B cell (primary cell): ENCODE measurements at regions not wholly inside any gene's neighbourhood (a gene's known extent, or its start where the extent isn't known, plus 50 kb on each side); places are given as distances from the start of the nearest gene placed in this dataset.

Source experiments
- ATAC-seq: fragments of 200-7000 bp; cut with Tn5 transposase; one replicate; pipeline ENCODE4 v1.10.0; 2021; ENCODE audit warnings: low read depth, mild to moderate bottlenecking, moderate number of reproducible peaks, moderate library complexity
- CTCF ChIA-PET: fragments of 350-600 bp; sonication (Branson Sonifier 250); formaldehyde crosslinking; loops from one replicate; lab custom pipeline; 2021; ENCODE audit warnings: antibody characterized with exemption, inconsistent platforms; lab: Charles Lee
- POLR2A ChIA-PET: fragments of 350-600 bp; sonication (Branson Sonifier 250); formaldehyde crosslinking; loops from one replicate; lab custom pipeline; 2021; ENCODE audit warnings: antibody characterized with exemption; lab: Charles Lee
- DNase-seq: peaks from one replicate; pipeline ENCODE4 v3.0.0; 2013
- H2AFZ ChIP-seq: 2 replicates; pipeline ENCODE4 v1.6.1; 2012; ENCODE audit warnings: mild to moderate bottlenecking, low read depth, low read length; ENCODE audit not compliant: insufficient read depth, poor library complexity, severe bottlenecking
- H3K27ac ChIP-seq, 2 donors: 1 replicate in 1 of 2; 2 replicates in 1 of 2; pipeline ENCODE4 v1.5.1; 2012 to 2013; ENCODE audit warnings: low read length in 2 of 2, mild to moderate bottlenecking in 2 of 2, moderate library complexity in 1 of 2
- H3K27me3 ChIP-seq, 4 experiments: fragments of 200-600 bp in 1 of 4; sonication (generic) in 1 of 4; replicated peaks in 1 of 4; 1 replicate in 2 of 4; 2 replicates in 2 of 4; pipeline versions ENCODE4 v1.6.1 to v1.7.0; 2013 to 2016; ENCODE audit warnings: low read length in 3 of 4, mild to moderate bottlenecking in 2 of 4, mixed read lengths in 1 of 4, moderate library complexity in 1 of 4; ENCODE audit not compliant: insufficient read depth in 4 of 4, control insufficient read depth in 3 of 4; ENCODE audit errors: control extremely low read depth in 1 of 4
- H3K36me3 ChIP-seq, 2 experiments: replicated peaks in 1 of 2; 1 replicate in 1 of 2; 2 replicates in 1 of 2; pipeline versions ENCODE4 v1.6.1 to v1.7.1; 2013; ENCODE audit warnings: low read length in 1 of 2; ENCODE audit not compliant: insufficient read depth in 2 of 2, control insufficient read depth in 1 of 2; ENCODE audit errors: control extremely low read depth in 1 of 2, extremely low read depth in 1 of 2
- H3K4me1 ChIP-seq, 2 donors: fragments of 200-600 bp in 1 of 2; sonication (generic) in 1 of 2; 1 replicate in 1 of 2; 2 replicates in 1 of 2; pipeline versions ENCODE4 v1.5.1 to v1.6.1; 2013 to 2017; ENCODE audit warnings: low read length in 2 of 2; ENCODE audit not compliant: control insufficient read depth in 2 of 2, insufficient read depth in 2 of 2
- H3K4me2 ChIP-seq: replicated peaks from 2 replicates; pipeline ENCODE3; 2012; ENCODE audit warnings: mild to moderate bottlenecking, low read depth, low read length; ENCODE audit not compliant: poor library complexity, severe bottlenecking
- H3K4me3 ChIP-seq, 5 experiments: fragments of 200-600 bp in 1 of 5; sonication (generic) in 1 of 5; 1 replicate in 3 of 5; 2 replicates in 2 of 5; pipeline versions ENCODE4 v1.5.1 to v1.7.0; 2011 to 2016; ENCODE audit warnings: low read length in 4 of 5, mild to moderate bottlenecking in 4 of 5, low read depth in 2 of 5, control low read depth in 1 of 5, moderate library complexity in 1 of 5; ENCODE audit not compliant: insufficient read depth in 1 of 5; ENCODE audit errors: control extremely low read depth in 1 of 5, extremely low read depth in 1 of 5
- H3K79me2 ChIP-seq: fragments of 200-600 bp; sonication (generic); one replicate; pipeline ENCODE4 v1.6.0; 2016; ENCODE audit warnings: low read length; ENCODE audit not compliant: control insufficient read depth, insufficient read depth
- H3K9ac ChIP-seq: fragments of 200-600 bp; sonication (generic); 2 replicates; pipeline ENCODE4 v1.6.1; 2017; ENCODE audit warnings: mild to moderate bottlenecking, low read length, moderate library complexity
- H3K9me3 ChIP-seq, 3 donors: one replicate each; pipeline versions ENCODE4 v1.6.1 to v1.7.1; 2013; ENCODE audit warnings: low read length in 2 of 3; ENCODE audit not compliant: control insufficient read depth in 2 of 3, insufficient read depth in 1 of 3; ENCODE audit errors: control extremely low read depth in 1 of 3
- H4K20me1 ChIP-seq: 2 replicates; pipeline ENCODE4 v1.6.0; 2012; ENCODE audit warnings: mild to moderate bottlenecking, low read length; ENCODE audit not compliant: insufficient read depth, control insufficient read depth, poor library complexity, severe bottlenecking
- H3K27ac Mint-ChIP-seq: one replicate; pipeline ENCODE4 v1.8.0; 2021; ENCODE audit warnings: mixed read lengths
- H3K27me3 Mint-ChIP-seq: one replicate; pipeline ENCODE4 v1.8.0; 2021; ENCODE audit warnings: mixed read lengths
- H3K4me1 Mint-ChIP-seq: one replicate; pipeline ENCODE4 v1.8.0; 2021; ENCODE audit warnings: mixed read lengths
- H3K4me3 Mint-ChIP-seq: one replicate; pipeline ENCODE4 v1.8.0; 2021; ENCODE audit warnings: mixed read lengths
- H3K9me3 Mint-ChIP-seq: one replicate; pipeline ENCODE4 v1.8.0; 2022; ENCODE audit warnings: mixed read lengths; ENCODE audit not compliant: insufficient read depth
- EZH2 ChIP-seq: IDR thresholded peaks from 2 replicates; pipeline ENCODE4 v1.6.1; 2012; ENCODE audit warnings: borderline replicate concordance, low read depth, mild to moderate bottlenecking, moderate library complexity, low read length; ENCODE audit not compliant: insufficient read depth, poor library complexity, severe bottlenecking
- WGBS: methylation state at CpG from one replicate; pipeline ENCODE4 v1.1.5; 2013; ENCODE audit warnings: missing lambda C conversion rate; ENCODE audit not compliant: insufficient coverage; 5-methylcytosine and 5-hydroxymethylcytosine counted together
- intact Hi-C: fragments of 100-400 bp; cut with micrococcal nuclease; formaldehyde crosslinking; loops from one replicate; pipeline ENCODE4 v1.10.0; 2022
- TF ChIP-seq, protein P1 (sequence below): fragments of 200-600 bp; IDR thresholded peaks from one replicate; pipeline ENCODE4 v1.8.0; 2022; ENCODE audit warnings: antibody characterized with exemption, mild to moderate bottlenecking

GRCh38 chr21:16587681-16588375 is 858.0 kb downstream of the USP25 start:
- DNase-seq = no peak
- no peaks in the 10 kb centered on the region for H3K4me1 ChIP-seq
- 87% methylated on average over 6 of the region's 7 CpGs for WGBS
- Mint-ChIP-seq H3K27ac (no peak overlapping the region), H3K27me3 (no peaks in the 10 kb centered on the region), H3K9me3 (no peaks in the 10 kb centered on the region), H3K4me1 (no peaks in the 10 kb centered on the region), H3K4me3 (no peak overlapping the region)
- no peak overlapping the region for H3K27ac ChIP-seq
- no peak overlapping the region for H2AFZ ChIP-seq
- intact Hi-C loops = no loop called here
- H3K9me3 ChIP-seq = peaks cover 0 to 8% (median 0%) of the 10 kb centered on the region in 3 donors
- H3K9ac ChIP-seq = no peak overlapping the region
- ATAC-seq = no peak
- no peaks in the 10 kb centered on the region for H3K27me3 ChIP-seq
- H3K79me2 ChIP-seq = no peaks in the 10 kb centered on the region
- H3K4me3 ChIP-seq = no peak overlapping the region
- H4K20me1 ChIP-seq = no peaks in the 10 kb centered on the region
- ChIA-PET POLR2A (no interaction called here), CTCF (no interaction called here)
- no peak for TF ChIP-seq EZH2
- TF ChIP-seq, protein P1, sequence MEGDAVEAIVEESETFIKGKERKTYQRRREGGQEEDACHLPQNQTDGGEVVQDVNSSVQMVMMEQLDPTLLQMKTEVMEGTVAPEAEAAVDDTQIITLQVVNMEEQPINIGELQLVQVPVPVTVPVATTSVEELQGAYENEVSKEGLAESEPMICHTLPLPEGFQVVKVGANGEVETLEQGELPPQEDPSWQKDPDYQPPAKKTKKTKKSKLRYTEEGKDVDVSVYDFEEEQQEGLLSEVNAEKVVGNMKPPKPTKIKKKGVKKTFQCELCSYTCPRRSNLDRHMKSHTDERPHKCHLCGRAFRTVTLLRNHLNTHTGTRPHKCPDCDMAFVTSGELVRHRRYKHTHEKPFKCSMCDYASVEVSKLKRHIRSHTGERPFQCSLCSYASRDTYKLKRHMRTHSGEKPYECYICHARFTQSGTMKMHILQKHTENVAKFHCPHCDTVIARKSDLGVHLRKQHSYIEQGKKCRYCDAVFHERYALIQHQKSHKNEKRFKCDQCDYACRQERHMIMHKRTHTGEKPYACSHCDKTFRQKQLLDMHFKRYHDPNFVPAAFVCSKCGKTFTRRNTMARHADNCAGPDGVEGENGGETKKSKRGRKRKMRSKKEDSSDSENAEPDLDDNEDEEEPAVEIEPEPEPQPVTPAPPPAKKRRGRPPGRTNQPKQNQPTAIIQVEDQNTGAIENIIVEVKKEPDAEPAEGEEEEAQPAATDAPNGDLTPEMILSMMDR = no peak
- no peak overlapping the region for H3K4me2 ChIP-seq
- no peaks in the 10 kb centered on the region for H3K36me3 ChIP-seq

- CTCF ChIA-PET = no interaction called here
- POLR2A ChIA-PET = no interaction called here
- Histone ChIP-seq H3K4me1 (no peaks in the 10 kb centered on the region), H3K27ac (no peak overlapping the region), H2AFZ (no peak overlapping the region), H3K9me3 (peaks cover 0 to 8% (median 0%) of the 10 kb centered on the region in 3 donors), H3K27me3 (no peaks in the 10 kb centered on the region), H4K20me1 (no peaks in the 10 kb centered on the region), H3K9ac (no peak overlapping the region), H3K4me3 (no peak overlapping the region), H3K79me2 (no peaks in the 10 kb centered on the region), H3K4me2 (no peak overlapping the region), H3K36me3 (no peaks in the 10 kb centered on the region)
- H3K9me3 Mint-ChIP-seq = no peaks in the 10 kb centered on the region
- TF ChIP-seq, protein P1 = no peak
- TF ChIP-seq EZH2 = no peak
- ATAC-seq (no peak), DNase-seq (no peak)
- intact Hi-C loops = no loop called here
- H3K4me3 Mint-ChIP-seq = no peak overlapping the region
- 95% methylated on average over 17 of the region's 18 CpGs for WGBS
- H3K27ac Mint-ChIP-seq = no peak overlapping the region
- H3K27me3 Mint-ChIP-seq = no peaks in the 10 kb centered on the region
- no peaks in the 10 kb centered on the region for H3K4me1 Mint-ChIP-seq
These were observed 858.7 kb downstream of the USP25 start for GRCh38 chr21:16588433-16588860.
